GM19328 (cell line): ENCODE measurements at regions not wholly inside any gene's neighbourhood (a gene's known extent, or its start where the extent isn't known, plus 50 kb on each side); places are given as distances from the start of the nearest gene placed in this dataset.

Experiments used
- ATAC-seq: cut with Tn5 transposase; IDR thresholded peaks from one replicate; pipeline ENCODE4 v1.9.1; 2021; ENCODE audit warnings: mild to moderate bottlenecking, moderate library complexity; ENCODE audit not compliant: unreplicated experiment

- ATAC-seq, result no peak
Observed at GRCh38 chr22:49240016-49240380, 587.7 kb downstream of the BRD1 start.

- no peak for ATAC-seq
Observed at GRCh38 chr22:49239264-49240015, 588.2 kb downstream of the BRD1 start.

DNA sequence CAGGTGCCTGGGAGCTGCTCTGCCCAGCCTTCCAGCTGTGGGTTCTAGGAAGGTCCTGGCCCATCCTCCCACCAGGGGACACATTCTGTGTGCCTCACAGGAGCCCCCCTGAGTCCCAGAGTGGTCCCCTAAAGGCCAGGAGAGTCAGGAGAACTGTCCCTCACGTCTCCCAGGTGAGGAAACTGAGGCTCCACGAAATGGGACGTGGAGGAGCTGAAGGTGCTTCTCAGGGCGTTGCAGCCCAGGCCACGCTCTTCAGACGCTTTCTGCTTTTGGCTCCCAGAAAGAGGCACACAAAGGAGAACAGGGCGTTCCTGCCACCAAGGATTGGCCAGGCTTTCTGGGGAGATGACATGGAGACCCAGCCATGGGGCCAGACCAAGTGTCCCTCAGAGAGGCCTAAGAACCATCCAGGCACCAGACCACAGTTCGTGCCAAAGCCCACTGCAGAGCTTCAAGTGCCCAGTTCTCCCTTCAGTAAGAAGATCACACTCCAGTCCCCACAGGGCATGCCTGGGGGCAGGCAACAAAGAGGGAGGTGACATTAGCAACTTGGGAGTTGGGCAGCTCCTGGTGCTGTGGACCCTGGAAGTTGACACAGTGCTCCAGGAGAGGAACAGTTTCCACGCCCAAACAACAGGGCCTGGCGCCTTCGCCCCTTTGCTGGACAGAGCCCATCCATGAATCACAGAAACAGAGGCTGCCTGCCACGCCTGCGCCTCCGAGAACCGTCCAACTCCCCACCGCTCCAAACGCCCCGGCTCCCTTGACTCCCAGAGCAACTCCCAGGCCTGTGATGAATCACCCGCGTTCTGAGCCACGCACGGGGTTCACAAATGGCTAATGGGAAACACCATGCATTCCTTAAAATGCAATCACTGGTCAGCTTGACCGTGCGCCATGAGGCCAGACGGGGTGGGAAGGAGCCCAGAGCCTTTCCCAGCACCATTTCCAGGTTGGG is 589.2 kb downstream of the BRD1 start:
- ATAC-seq, result no peak

GRCh38 chr22:49237703-49238102 is 590.0 kb downstream of the BRD1 start:
- ATAC-seq, result no peak

DNA sequence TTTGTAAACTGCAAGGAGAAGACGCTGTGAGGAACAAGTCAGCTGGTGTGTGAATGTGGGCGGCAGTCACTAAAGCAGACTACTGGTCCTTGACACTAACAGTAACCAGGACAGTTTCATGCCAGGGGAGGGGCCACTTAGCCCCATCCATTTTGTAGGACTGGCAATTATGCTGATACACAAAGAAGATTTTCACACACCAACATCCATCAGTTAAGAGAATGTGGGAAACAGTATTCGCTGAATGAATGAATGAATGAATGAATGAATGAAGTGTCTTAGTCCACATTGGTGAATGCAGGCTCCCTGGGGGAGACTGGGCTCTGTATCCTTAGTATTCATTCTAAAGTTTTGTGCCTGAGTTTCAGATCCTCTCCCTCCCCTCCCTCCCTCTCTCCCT is 590.4 kb downstream of the BRD1 start:
- ATAC-seq, result no peak

DNA sequence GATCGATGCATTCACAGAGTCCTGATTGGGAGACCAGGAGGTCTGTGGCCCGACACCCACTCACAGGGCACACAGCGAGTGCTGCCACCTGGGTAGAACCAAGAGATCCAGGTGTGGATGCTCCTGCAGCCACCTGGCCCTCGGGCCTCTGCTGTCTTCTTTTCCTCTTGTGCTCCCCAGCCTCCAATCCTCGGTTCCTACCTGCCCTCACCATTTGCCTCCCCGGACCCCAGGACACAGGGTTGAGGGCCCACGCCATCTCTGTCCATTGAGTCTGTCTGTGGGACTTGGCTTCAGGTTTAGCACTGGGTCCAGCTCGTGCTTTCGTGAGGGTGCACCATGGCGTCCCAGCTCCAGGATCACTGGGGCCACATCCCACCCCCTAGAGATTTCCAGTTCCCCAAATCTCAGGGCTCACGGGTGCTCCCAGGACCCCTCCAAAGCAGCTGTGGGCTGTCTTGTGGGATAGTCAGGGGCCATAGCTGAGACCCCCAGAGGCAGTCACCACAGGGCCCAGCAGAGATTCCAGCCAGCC is 591.1 kb downstream of the BRD1 start:
- ATAC-seq, result no peak

DNA sequence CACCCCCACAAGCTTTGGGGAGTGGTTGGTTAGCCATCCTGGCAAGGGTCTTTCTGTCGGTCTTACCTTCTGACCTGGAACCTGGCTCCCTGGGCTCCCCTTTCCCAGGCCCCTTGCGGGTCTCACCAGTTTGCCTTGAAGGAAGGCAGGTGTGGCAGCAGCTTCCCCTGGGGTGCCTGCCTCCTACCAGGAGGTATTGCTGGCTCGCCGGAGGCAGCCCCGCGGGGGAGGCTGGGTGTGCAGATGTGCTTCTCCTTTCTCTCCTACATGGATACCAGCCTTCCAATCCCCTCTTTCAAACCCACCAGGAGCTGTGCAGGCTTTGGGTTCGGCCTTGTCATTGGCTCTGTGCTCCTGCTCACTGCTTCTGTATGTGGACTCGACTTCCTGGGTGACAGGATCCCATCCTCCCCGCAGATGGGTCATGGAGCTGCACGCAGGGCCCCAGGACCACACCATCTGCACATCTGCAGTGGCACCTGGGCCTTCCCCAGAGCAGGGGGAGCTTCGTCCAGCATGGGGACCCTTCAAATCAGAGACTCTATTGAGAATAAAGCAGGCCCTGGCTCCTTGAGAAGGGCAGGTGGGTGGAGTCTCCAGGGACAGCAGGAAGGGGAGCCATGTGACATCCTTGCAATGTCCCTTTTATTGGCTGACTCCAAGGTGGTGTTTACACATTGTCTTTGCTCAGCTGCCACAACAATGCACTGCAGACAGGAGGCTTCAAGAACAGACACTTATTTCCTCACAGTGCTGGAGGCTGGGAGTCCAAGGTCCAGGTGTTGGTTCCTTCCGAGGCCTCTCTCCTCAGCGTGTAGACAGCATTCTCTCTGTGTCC is 592.0 kb downstream of the BRD1 start:
- no peak for ATAC-seq

- no peak for ATAC-seq
Observed at GRCh38 chr22:49234459-49234858, 593.2 kb downstream of the BRD1 start.

DNA sequence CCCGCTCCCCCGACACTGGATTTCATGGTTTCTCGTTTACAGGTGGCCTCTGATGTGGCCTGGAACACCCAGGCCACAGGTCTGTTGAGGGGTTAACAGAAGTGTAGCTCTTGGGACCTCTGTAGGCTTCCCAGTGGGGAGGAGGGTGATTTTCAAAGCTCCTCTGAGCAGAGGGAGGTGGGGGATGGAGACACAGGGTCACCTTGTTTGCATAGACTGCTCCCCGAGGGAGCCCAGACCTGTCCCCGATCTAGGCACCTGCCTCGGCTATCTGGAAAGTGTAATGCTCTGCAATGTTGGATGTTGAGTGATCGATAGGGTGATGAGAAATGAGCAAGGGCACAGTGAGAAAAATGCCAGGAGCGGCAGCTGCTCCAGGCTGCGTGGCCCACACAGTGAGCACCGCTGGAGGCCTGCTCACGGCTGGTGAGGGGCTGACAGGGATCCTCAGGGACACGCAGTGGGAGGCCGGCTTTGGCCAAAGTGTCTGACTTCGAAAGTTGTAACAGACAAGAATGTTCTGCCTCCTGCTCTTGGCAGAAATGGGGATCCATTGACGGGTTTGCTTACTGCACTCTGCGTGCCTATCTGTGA is 594.1 kb downstream of the BRD1 start:
- ATAC-seq, result no peak

DNA sequence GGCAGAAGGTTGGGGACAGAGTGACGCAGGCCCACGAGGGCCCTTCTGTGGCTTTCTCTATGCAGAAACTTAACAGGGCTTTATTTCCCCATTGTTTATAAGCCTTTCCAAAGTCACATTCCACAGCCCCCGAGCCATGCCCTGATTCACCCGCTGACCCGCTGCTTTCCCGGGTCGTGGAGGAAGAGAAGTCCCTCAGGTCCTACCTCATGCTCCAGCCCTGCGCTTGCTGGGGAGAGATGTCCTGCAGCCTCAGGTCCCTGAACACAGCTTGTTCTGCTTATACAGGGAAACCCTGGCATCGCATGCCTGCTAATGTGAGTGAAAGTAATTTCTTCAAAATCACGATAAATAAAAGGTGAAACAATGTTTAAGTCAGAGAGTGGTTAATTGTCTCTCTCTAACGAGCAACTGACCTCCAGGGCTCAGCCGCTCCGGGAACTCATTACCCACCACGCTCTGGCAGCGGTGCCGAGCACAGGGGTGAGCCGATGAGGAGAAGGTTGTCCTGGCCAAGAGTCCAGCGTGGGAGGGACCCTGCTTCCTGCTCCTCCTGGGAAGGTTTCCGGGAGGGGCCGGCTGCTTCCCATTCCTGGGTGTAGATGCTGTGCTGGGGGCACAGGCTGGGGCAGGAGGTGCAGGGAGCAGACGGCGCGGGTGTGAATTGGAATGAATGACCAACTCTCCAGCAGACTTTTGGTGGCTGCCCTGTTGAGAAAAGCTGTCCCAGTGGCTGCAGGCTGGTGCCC is 595.2 kb downstream of the BRD1 start:
- no peak for ATAC-seq

GRCh38 chr22:49230194-49230577 is 597.5 kb downstream of the BRD1 start:
- ATAC-seq, result no peak

- no peak for ATAC-seq
Observed at GRCh38 chr22:49229483-49230193, 598.0 kb downstream of the BRD1 start.

DNA sequence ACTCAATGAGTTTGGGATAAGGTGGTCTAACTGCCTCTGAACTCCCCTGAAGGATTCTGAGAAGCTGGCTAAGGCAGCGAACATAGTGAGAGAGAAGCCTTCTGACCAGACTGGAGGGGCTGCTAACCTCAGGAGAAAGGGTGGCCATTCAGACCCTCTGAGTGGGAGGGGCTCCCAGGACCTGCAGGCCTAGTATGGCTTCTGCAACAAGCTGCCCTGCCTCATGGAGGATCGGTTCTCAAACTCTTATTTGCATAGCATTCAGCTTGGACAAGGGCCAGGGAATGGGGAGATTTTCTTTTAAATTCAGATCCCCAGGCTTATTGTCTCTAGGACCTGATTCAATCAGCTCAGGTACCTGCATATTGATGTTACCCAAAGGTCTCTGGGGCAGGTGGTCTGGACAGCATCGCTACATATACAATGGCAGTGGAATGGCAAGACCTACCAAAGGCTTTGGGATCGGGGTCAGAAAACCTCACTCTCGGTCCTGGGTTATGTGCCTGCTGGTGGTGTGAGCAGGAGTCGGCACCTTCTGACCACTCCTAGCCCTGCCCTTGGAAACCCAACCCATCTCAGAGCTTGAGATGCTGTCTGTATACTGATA is 599.1 kb downstream of the BRD1 start:
- no peak for ATAC-seq

DNA sequence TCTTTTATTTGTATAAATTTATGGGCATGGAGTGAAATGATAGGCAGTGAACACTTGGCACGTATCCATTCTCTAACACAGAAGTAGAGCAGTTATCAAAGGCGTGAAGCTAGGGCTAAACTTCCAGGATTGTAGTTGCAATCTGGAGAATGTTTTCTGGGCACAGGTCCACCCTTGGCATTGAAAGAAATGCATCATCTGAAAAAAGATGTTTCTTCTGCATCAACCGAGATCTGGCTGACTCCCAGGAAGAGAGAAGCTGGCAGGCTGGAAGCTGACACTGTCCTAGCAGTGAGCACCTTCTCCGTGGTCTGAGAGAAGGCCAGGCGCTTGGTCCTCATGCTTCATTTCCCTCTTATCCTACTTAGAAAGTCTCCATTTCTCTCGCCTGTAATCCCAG is 600.0 kb downstream of the BRD1 start:
- ATAC-seq, result no peak

GRCh38 chr22:49226096-49226495 is 601.6 kb downstream of the BRD1 start:
- no peak for ATAC-seq

GRCh38 chr22:49224243-49224642 is 603.4 kb downstream of the BRD1 start:
- ATAC-seq, result no peak

GRCh38 chr22:49218142-49218541 is 609.5 kb downstream of the BRD1 start:
- no peak for ATAC-seq

GRCh38 chr22:49216579-49216978 is 611.1 kb downstream of the BRD1 start:
- ATAC-seq, result no peak

- no peak for ATAC-seq
Observed at GRCh38 chr22:49215840-49216239, 611.8 kb downstream of the BRD1 start.
